Neural progenitor cell (in vitro differentiated cells): ENCODE measurements at regions not wholly inside any gene's neighbourhood (a gene's known extent, or its start where the extent isn't known, plus 50 kb on each side); places are given as distances from the start of the nearest gene placed in this dataset.

Experiments
- DNase-seq: peaks from one replicate; pipeline ENCODE4 v3.0.0-alpha.2; 2016; ENCODE audit warnings: low spot score
- H2AFZ ChIP-seq: fragments of 200-600 bp; sonication (generic); replicated peaks from 2 replicates; pipeline ENCODE4 v1.6.1; 2016; ENCODE audit warnings: antibody characterized with exemption
- H3F3A ChIP-seq: fragments of 200-600 bp; sonication (generic); 2 replicates; pipeline ENCODE4 v1.6.1; 2016; ENCODE audit warnings: antibody characterized with exemption, low read depth
- H3K27ac ChIP-seq: fragments of 200-600 bp; sonication (generic); 2 replicates; pipeline ENCODE4 v1.5.1; 2016; ENCODE audit warnings: mild to moderate bottlenecking
- H3K27me3 ChIP-seq: fragments of 200-600 bp; sonication (generic); 2 replicates; pipeline ENCODE4 v1.6.1; 2016; ENCODE audit warnings: mild to moderate bottlenecking, moderate library complexity
- H3K36me3 ChIP-seq: fragments of 200-600 bp; sonication (generic); 2 replicates; pipeline ENCODE4 v1.5.1; 2016
- H3K4me1 ChIP-seq: fragments of 200-600 bp; sonication (generic); 2 replicates; pipeline ENCODE4 v1.6.1; 2016; ENCODE audit warnings: mixed run types
- H3K4me2 ChIP-seq: fragments of 200-600 bp; sonication (generic); 2 replicates; pipeline ENCODE4 v1.6.1; 2016
- H3K4me3 ChIP-seq: fragments of 200-600 bp; sonication (generic); 2 replicates; pipeline ENCODE4 v1.5.1; 2016
- H3K79me2 ChIP-seq: fragments of 200-600 bp; sonication (generic); 2 replicates; pipeline ENCODE4 v1.6.1; 2016; ENCODE audit warnings: low read depth
- H3K9ac ChIP-seq: fragments of 200-600 bp; sonication (generic); 2 replicates; pipeline ENCODE4 v1.6.1; 2016
- H3K9me3 ChIP-seq: fragments of 200-600 bp; sonication (generic); 2 replicates; pipeline ENCODE4 v1.5.1; 2016; ENCODE audit warnings: low read depth
- H4K20me1 ChIP-seq: fragments of 200-600 bp; sonication (generic); 2 replicates; pipeline ENCODE4 v1.6.1; 2016; ENCODE audit warnings: low read depth
- H3K27ac Mint-ChIP-seq: 3 replicates; pipeline ENCODE4 v1.8.0; 2021; ENCODE audit warnings: mixed read lengths
- H3K27me3 Mint-ChIP-seq: 2 replicates; pipeline ENCODE4 v1.8.0; 2022; ENCODE audit warnings: low read depth, mild to moderate bottlenecking, inconsistent platforms, moderate library complexity, mixed read lengths; ENCODE audit not compliant: insufficient read depth
- H3K36me3 Mint-ChIP-seq: 3 replicates; pipeline ENCODE4 v1.8.0; 2021; ENCODE audit warnings: mixed read lengths
- H3K4me1 Mint-ChIP-seq: 3 replicates; pipeline ENCODE4 v1.8.0; 2021; ENCODE audit warnings: mixed read lengths
- H3K4me3 Mint-ChIP-seq: 3 replicates; pipeline ENCODE4 v1.8.0; 2021; ENCODE audit warnings: mild to moderate bottlenecking, moderate library complexity, mixed read lengths
- H3K9me3 Mint-ChIP-seq: 3 replicates; pipeline ENCODE4 v1.8.0; 2020; ENCODE audit warnings: mixed read lengths
- CTCF ChIP-seq: fragments of 200-600 bp; sonication (generic); IDR thresholded peaks from 2 replicates; pipeline ENCODE4 v1.5.1; 2017; ENCODE audit warnings: antibody characterized with exemption, mild to moderate bottlenecking
- EZH2 ChIP-seq: fragments of 200-600 bp; sonication (generic); IDR thresholded peaks from 2 replicates; pipeline ENCODE4 v1.6.1; 2017; ENCODE audit warnings: antibody characterized with exemption, mild to moderate bottlenecking, moderate library complexity
- EZH2phosphoT487 ChIP-seq: fragments of 200-600 bp; sonication (generic); IDR thresholded peaks from 2 replicates; pipeline ENCODE4 v1.6.1; 2017; ENCODE audit warnings: antibody characterized with exemption

GRCh38 chr9:91119142-91119541, 242.6 kb downstream of the AUH start:
- Mint-ChIP-seq H3K36me3 (no peaks in the 10 kb centered on the region), H3K27ac (peak overlapping the region; percentile 88), H3K27me3 (peaks cover 2% of the 10 kb centered on the region), H3K4me1 (peaks cover 29% of the 10 kb centered on the region), H3K9me3 (peaks cover 15% of the 10 kb centered on the region), H3K4me3 (no peak overlapping the region)
- H3K79me2 ChIP-seq, result no peaks in the 10 kb centered on the region
- TF ChIP-seq EZH2phosphoT487, result no peak
- no peak for TF ChIP-seq EZH2
- TF ChIP-seq CTCF, result no peak
- H3K9ac ChIP-seq, result no peak overlapping the region
- peaks cover 11% of the 10 kb centered on the region for H3K4me1 ChIP-seq
- peak overlapping the region; percentile 87 for H2AFZ ChIP-seq
- H3K4me3 ChIP-seq, result no peak overlapping the region
- H3K4me2 ChIP-seq, result no peak overlapping the region
- no peaks in the 10 kb centered on the region for H3K9me3 ChIP-seq
- no peak for DNase-seq
- no peaks in the 10 kb centered on the region for H4K20me1 ChIP-seq
- H3K36me3 ChIP-seq, result no peaks in the 10 kb centered on the region
- H3K27ac ChIP-seq, result no peak overlapping the region
- H3F3A ChIP-seq, result no peaks in the 10 kb centered on the region
- H3K27me3 ChIP-seq, result no peaks in the 10 kb centered on the region

GRCh38 chr9:91119679-91120078, 242.0 kb downstream of the AUH start:
- no peaks in the 10 kb centered on the region for H3K36me3 ChIP-seq
- Mint-ChIP-seq H3K27me3 (peaks cover 2% of the 10 kb centered on the region), H3K36me3 (no peaks in the 10 kb centered on the region), H3K4me3 (no peak overlapping the region), H3K9me3 (peaks cover 15% of the 10 kb centered on the region), H3K4me1 (peaks cover 29% of the 10 kb centered on the region), H3K27ac (no peak overlapping the region)
- no peaks in the 10 kb centered on the region for H3K27me3 ChIP-seq
- no peak overlapping the region for H3K9ac ChIP-seq
- H4K20me1 ChIP-seq, result no peaks in the 10 kb centered on the region
- no peak for TF ChIP-seq EZH2
- TF ChIP-seq EZH2phosphoT487, result no peak
- no peak for TF ChIP-seq CTCF
- H3K79me2 ChIP-seq, result no peaks in the 10 kb centered on the region
- H2AFZ ChIP-seq, result no peak overlapping the region
- H3K4me3 ChIP-seq, result no peak overlapping the region
- DNase-seq, result no peak
- H3K27ac ChIP-seq, result no peak overlapping the region
- peaks cover 11% of the 10 kb centered on the region for H3K4me1 ChIP-seq
- H3K4me2 ChIP-seq, result no peak overlapping the region
- H3F3A ChIP-seq, result no peaks in the 10 kb centered on the region
- no peaks in the 10 kb centered on the region for H3K9me3 ChIP-seq

GRCh38 chr9:91120200-91120599, 241.5 kb downstream of the AUH start:
- H3K4me1 Mint-ChIP-seq, result peaks cover 29% of the 10 kb centered on the region
- Histone ChIP-seq H4K20me1 (no peaks in the 10 kb centered on the region), H2AFZ (no peak overlapping the region), H3K79me2 (no peaks in the 10 kb centered on the region), H3K9ac (no peak overlapping the region), H3K36me3 (no peaks in the 10 kb centered on the region), H3F3A (no peaks in the 10 kb centered on the region), H3K4me3 (no peak overlapping the region), H3K27ac (no peak overlapping the region), H3K9me3 (no peaks in the 10 kb centered on the region), H3K4me1 (peaks cover 11% of the 10 kb centered on the region), H3K4me2 (no peak overlapping the region), H3K27me3 (no peaks in the 10 kb centered on the region)
- no peak overlapping the region for H3K4me3 Mint-ChIP-seq
- H3K9me3 Mint-ChIP-seq, result peaks cover 15% of the 10 kb centered on the region
- H3K36me3 Mint-ChIP-seq, result no peaks in the 10 kb centered on the region
- no peak overlapping the region for H3K27ac Mint-ChIP-seq
- no peak for DNase-seq
- TF ChIP-seq CTCF, result no peak
- no peak for TF ChIP-seq EZH2phosphoT487
- no peak for TF ChIP-seq EZH2
- H3K27me3 Mint-ChIP-seq, result peaks cover 2% of the 10 kb centered on the region

GRCh38 chr9:91122755-91123154, 239.0 kb downstream of the AUH start:
- peaks cover 21% of the 10 kb centered on the region for H3K4me1 Mint-ChIP-seq

More at GRCh38 chr9:91122755-91123154, 239.0 kb downstream of the AUH start:
- no peak overlapping the region for H3K4me3 Mint-ChIP-seq
- H3K27me3 Mint-ChIP-seq, result peaks cover 2% of the 10 kb centered on the region
- Histone ChIP-seq H3K4me3 (no peak overlapping the region), H3K27ac (no peak overlapping the region), H3K9ac (no peak overlapping the region), H3K36me3 (no peaks in the 10 kb centered on the region), H3K9me3 (no peaks in the 10 kb centered on the region), H2AFZ (no peak overlapping the region), H3K4me1 (peaks cover 11% of the 10 kb centered on the region), H3F3A (no peaks in the 10 kb centered on the region), H3K27me3 (no peaks in the 10 kb centered on the region), H3K4me2 (no peak overlapping the region), H3K79me2 (no peaks in the 10 kb centered on the region), H4K20me1 (no peaks in the 10 kb centered on the region)
- no peak overlapping the region for H3K27ac Mint-ChIP-seq
- H3K36me3 Mint-ChIP-seq, result no peaks in the 10 kb centered on the region
- no peak for TF ChIP-seq EZH2
- no peak for TF ChIP-seq CTCF
- no peak for TF ChIP-seq EZH2phosphoT487
- H3K9me3 Mint-ChIP-seq, result peaks cover 12% of the 10 kb centered on the region
- DNase-seq, result no peak
